ENCODE measurements at regions not wholly inside any gene's neighbourhood (a gene's known extent, or its start where the extent isn't known, plus 50 kb on each side); places are given as distances from the start of the nearest gene placed in this dataset.

- TF ChIP-seq ZNF512 (CRISPR knock-in tag; IDR thresholded peaks at IDR 0.05; ENCODE audit: borderline replicate concordance), result no peak
Measured at GRCh38 chr2:88253997-88254396, 83.9 kb downstream of the THNSL2 start (continued).

- Mint-ChIP-seq H3K36me3 (no peaks in the 10 kb centered on the region), H3K4me3 (no peak overlapping the region), H3K4me1 (peaks cover 8% of the 10 kb centered on the region; the same call in 1 of the 2 replicates), H3K9me3 (peaks cover 7% of the 10 kb centered on the region), H3K27me3 (ENCODE audit: low read depth) (no peaks in the 10 kb centered on the region; the same call in 1 of the 2 replicates), H3K27ac (0 out of 2 replicates have a peak overlapping the region, but pooled peaks have one; percentile 31)
- POLR2A ChIA-PET, result no interaction called here
- DNase-seq (ENCODE audit: low spot score), result no peak
- CTCF ChIA-PET, result interaction anchor here (1.0 to 1.2 kb wide), 2 partner anchors 54 to 62 kb away, joined by 4 read pairs; no protein-coding TSS in a partner anchor
- no peak for ATAC-seq
- TF ChIP-seq AFF4 (CRISPR knock-in tag; IDR thresholded peaks at IDR 0.05; ENCODE audit: borderline replicate concordance) (no peak), TEAD4 (CRISPR knock-in tag; IDR thresholded peaks at IDR 0.05) (no peak), ZNF512 (CRISPR knock-in tag; IDR thresholded peaks at IDR 0.05; ENCODE audit: borderline replicate concordance) (no peak), ZNF232 (CRISPR knock-in tag; IDR thresholded peaks at IDR 0.05) (no peak), MYBL2 (CRISPR knock-in tag; IDR thresholded peaks at IDR 0.05) (no peak), ZNF671 (CRISPR knock-in tag; IDR thresholded peaks at IDR 0.05) (no peak), ATF6 (CRISPR knock-in tag; IDR thresholded peaks at IDR 0.05) (no peak), PRDM15 (CRISPR knock-in tag; IDR thresholded peaks at IDR 0.05) (no peak), NFATC4 (CRISPR knock-in tag; IDR thresholded peaks at IDR 0.05) (no peak), MXD4 (CRISPR knock-in tag; IDR thresholded peaks at IDR 0.05; ENCODE audit: borderline replicate concordance) (no peak), CDX4 (CRISPR knock-in tag; IDR thresholded peaks at IDR 0.05; ENCODE audit: borderline replicate concordance) (no peak), ZNF423 (CRISPR knock-in tag; IDR thresholded peaks at IDR 0.05) (no peak), HMGXB4 (CRISPR knock-in tag; IDR thresholded peaks at IDR 0.05) (no peak), IRF1 (CRISPR knock-in tag; IDR thresholded peaks at IDR 0.05) (no peak)
Measured at GRCh38 chr2:88253375-88253774, 83.2 kb downstream of the THNSL2 start.
